GM19351 (cell line): ENCODE measurements at regions not wholly inside any gene's neighbourhood (a gene's known extent, or its start where the extent isn't known, plus 50 kb on each side); places are given as distances from the start of the nearest gene placed in this dataset.
"Not testable (repeated sequence)": the region's sequence is repeated elsewhere in the genome, so short reads cannot be mapped to it uniquely, and the experiment has no call there.

Experiments used
- ATAC-seq: cut with Tn5 transposase; IDR thresholded peaks from one replicate; pipeline ENCODE4 v1.9.1; 2021; ENCODE audit warnings: mild to moderate bottlenecking, moderate library complexity; ENCODE audit not compliant: unreplicated experiment

DNA sequence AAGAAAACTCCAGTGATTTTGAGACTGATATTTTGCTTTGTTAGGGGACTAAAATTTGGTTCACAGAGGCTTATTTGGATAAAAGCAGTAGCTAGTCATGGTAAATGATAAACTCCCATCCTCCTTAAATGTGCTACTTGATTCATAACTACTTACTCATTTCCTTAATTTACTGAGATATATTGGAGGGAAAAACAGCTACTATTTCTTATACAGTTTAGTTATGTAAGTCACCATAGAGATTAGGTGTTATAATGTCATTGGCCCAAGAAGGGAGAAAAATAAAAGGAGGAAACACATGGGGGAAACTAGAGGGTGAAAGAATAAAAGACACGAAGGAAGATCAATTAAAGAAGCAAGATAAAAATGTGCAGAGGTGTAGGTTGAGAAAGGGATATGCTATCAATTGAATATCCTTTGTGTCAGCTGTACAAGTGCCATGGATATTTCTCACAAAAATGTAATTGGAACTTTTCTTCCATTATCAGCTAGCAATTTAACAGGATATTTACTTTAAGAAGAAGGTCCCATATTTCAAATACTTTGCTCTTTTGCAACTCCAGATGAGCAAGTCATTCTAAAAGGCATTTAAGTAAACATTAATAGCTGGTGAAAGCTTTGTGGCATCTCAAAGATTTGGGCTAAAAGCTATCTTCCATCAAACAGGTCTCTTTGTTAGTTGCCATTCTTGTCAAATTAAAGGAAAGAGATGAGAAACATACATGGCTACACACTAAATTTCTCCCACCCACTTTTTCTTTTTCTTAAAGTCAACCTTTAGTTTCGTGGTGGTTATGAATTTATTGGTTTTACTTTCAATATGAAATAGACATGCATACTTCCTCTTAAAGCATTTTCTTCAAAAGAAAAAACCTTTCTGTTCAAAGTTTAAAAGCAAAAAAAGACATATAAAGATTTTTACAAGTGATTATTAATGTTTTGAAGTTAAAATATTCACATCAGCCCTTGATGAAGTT is 439.5 kb downstream of the CCER1 start:
- ATAC-seq, result peak; percentile 93

DNA sequence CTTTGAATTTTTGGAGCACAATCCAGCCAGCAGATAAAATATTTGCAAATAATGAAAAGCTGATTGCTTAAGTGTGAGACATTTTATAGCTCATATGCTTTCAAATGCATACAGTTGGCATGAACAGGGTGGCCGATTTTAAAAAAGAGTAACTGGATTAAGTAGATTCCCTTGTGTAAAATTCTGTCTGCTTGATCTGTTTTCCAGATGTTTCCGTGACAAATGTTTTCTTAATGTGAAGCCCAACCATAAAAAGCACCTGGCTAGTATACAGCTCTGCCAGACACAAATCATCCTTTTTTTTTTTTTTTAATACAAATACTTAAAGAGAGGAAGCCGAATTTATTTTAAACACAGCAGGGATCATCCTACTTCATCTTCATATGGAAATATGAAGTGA is 440.7 kb downstream of the CCER1 start:
- no peak for ATAC-seq

DNA sequence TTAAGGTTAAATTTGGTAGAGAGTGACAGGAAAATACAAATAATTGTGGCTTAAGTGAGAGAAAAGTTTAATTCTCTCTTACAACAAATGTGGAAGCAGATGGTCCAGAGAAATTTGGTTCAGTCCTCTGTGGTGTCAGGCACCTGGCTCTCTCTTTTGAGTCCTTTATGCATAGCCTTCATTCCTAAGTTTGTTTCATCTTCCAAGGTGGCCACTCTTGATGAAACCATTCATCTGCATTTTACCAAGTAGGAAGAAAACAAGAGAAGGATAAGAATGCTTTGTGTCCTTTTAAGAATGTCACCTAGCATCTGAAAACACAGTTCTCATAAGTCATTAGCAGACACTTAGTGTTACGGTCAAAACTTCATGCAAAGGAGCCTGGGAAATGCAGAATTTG is 442.5 kb downstream of the CCER1 start:
- no peak for ATAC-seq

DNA sequence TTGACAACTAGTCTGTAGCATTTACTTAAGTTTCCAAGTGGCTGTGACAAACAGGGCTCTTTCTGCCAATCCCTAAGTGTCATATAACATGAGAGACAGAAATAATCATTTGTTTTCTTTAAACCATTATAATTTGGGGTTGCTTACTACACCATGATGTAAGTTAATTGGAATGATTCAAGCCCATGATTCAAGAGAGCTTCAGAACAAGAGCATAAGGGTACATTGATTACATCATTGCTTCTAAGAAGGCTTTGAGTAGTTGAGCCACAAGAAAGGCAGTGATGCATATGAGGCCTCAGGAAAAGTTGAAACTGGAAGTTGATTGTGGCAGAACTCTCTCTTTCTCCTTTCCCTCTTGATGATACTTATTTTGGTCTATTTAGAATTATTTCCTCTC is 444.0 kb downstream of the CCER1 start:
- ATAC-seq, result no peak

DNA sequence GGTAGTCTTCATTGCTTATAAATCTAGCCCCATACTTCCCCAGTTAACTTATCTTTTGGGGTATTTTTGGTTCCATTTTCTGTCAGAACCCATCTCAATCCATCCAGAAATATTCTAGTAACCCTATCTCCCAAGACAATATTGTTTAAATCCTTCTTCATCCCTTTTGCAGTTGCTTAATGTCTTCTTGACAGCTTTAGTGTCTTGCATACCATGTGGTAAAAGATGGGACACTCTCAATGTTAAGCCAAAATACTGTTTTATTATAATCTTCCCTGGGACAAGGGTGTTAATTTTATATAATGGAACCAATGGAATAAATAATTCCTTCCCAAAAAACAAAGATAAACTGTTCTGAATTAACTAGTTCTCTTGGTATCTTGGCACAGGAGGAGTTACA is 450.2 kb downstream of the CCER1 start:
- ATAC-seq, result no peak

DNA sequence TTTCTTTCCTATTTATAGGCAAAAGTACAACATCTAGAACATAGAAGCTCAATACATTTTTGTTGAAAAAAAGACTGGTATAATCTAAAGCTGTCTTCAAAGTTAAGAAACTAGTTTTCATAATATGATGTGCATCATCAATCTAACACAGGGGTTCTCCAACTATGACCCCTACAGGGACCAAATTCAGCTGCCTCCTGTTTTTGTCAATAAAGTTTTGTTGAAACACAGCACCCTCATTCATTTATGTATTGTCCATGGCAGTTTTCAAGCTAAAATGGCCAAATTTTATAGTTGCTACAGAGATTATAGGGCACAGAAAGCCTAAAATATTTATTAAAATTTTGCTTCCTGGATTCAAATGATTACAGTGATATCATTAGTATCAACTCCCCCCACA is 452.9 kb downstream of the CCER1 start:
- ATAC-seq, result no peak

DNA sequence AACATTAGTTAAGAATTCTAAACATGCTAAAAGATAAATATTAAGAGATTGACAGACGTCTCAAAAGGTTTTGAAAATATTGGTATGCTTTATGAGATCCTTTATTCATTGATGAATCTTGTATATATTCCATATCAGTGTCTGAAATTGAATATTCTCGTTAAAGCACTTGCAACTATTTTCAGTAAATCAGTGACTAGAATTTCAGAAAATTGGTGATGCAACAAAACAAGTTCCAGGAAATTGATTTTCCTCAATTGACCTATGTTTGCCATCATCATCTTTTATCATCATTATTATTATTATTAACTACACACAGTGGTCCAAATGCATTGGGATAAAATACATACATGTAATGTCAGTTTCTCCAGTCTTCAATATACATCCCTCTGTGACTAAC is 453.6 kb downstream of the CCER1 start:
- ATAC-seq, result no peak

DNA sequence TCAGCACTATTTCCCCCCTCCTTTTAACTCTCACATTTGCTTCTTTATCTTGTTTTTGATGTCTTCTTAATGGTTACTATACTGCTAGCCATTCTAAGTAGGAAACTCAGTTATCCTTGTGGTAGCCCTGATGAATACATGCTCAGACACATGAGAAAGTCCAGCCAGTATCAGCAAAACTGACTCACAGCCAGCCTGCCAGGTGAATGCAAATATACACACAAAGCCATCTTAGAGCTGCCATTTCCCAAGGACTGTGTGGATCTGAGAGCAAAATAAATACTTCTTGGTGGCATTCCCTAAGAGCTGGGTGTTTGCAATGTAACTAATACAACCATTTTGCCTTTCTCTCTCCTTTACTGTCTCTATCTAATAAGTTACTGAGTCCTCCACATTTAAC is 455.2 kb downstream of the CCER1 start:
- no peak for ATAC-seq

DNA sequence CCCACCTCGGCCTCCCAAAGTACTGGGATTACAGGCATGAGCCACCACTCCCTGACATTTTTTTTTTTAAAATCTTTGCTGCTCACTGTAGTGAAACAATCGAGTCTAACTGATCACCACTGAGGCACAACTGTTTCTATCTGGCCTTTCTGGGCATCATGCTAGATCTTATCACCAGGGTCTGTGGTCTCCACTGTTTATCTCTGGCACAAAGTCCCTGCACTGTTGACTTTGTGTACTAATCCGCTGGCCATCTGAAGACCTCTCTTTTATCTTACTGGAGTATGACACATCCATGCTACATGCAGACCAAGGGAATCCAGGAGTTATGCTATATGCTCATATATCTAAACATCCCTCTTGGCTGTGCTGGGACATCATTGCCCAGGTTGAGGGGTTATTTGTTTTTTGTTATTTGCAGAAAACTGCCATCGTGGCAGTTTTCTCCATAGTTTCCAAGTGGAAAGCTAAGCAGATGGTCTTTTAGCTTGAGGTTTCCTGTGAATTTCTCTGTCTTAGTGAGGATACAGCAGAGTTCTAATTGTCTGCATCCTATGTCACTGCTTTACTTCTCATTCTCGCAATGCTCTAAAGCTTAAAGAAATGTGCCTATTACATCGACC is 456.9 kb downstream of the CCER1 start:
- no peak for ATAC-seq

DNA sequence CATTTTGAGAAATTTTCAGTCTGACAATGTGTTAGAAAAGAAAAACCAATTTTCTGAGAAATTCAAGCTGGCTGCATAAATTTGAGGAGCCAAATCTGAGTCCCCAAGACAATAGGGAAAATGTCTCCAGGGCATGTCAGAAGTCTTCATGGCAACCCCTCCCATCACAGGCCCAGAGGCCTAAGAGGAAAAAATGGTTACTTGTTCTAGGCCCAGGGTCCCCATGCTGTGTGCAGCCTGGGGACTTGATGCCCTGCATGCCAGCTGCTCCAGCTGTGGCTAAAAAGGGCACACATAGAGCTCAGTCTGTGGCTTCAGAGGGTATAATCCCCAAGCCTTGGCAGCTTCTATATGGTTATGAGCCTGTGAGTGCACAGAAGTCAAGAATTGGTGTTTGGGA is 464.6 kb downstream of the CCER1 start:
- ATAC-seq, result no peak

DNA sequence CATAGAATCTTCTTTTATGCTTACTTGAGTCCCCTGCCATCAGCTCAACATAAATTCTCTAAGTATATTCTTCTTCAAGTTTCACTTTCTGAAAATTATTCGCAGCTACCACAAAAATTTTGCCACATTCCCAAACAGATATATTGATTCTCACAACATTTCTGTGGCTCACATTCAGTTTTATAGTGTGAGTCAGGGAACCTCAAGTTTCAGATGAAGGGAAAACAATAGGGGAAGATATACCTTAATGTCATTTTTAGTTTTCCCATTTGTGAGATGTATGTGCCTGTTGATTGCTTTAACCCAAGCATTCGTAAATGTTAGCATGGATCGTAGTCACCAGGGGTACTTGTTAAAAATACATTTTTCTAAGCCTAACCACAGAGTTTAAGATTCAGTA is 465.8 kb downstream of the CCER1 start:
- no peak for ATAC-seq

DNA sequence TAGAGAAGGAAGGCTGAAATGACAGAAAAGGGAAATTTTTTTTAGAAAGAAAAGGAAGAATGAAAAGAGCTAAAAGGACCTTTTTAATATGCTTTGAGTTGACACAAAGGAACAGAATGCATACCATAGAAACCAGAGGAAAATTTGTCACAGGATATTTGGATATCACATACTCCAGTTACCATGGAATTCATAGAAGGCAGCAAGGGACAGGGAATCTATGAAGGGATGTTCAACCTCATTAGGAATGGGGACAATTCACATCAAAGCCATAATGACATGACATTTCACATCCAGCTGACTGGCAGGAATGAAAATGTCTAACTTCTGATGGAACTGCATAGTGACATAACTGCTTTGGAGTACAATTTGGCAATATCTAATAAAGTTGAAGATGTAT is 469.4 kb downstream of the CCER1 start:
- ATAC-seq, result no peak

DNA sequence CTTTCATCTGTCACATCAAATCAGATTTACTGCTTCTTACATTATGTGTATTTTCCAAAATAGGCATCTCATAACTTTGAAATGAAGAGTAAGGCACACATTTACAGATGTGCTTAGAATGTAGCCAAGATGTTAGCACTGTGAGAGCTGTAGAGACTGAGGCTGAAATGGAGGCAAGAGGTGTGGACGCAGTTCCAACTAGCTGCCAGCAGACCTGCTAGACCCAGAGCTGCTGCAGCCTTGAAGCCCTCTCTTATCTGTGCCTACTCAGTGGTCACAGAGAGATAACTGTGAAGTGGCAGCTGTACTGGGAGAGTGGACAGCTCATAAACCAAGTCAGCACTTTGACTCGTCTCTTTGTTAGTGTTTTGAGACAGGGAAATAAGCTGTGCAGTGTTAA is 470.9 kb downstream of the CCER1 start:
- no peak for ATAC-seq

DNA sequence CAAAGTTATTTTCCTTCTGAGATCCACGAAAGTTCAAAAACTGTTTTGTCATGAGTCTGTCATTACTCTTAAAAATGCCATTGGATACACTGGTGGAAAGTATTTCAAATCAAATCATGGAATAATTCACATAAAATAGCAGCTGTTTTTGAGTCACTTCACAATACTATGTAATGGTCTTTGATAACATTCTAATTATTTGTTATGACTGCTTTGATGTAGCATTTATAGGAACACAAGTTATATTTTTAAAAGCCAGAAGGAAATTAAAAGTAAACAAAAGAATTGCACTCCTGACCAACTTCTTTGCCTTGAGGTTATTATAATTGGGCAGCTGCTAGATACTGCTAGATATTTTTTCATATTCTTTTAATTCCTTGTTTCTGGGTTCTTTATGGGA is 473.2 kb downstream of the CCER1 start:
- no peak for ATAC-seq

DNA sequence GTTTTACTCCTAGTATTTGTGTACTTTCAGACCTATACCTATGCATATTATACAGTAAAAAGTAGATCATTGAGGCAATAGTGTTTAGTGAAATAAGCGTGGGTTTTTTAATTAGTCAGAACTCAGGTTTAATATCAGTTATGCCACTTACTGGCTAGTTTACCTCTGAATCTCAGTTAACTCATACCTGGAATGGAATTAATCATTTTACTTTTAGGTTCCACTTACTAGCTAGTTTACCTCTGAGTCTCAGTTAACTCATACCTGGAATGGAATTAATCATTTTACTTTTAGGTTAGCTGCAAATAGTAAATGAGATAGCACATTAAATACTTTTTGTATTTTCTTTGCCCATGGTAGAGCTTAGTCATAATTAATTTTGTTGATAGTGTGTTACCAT is 475.7 kb downstream of the CCER1 start:
- ATAC-seq, result no peak

DNA sequence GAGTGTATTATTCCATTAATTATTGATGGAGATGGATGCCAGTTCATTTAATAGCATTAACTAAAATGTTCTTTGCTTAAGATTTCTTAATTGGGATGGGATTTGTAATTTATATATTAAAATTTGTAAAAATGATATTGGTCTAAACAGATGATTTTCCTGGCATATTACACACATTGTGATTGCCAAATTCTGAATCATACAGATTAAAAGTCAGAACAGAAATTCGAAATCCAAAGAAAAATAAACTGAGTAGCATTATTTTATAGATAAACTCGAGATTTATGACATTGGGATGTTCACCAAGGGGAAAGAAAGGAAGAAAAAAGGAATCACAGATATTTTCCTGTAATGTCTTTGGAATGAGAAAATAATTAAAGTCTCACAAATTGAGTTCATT is 481.1 kb downstream of the CCER1 start:
- no peak for ATAC-seq

DNA sequence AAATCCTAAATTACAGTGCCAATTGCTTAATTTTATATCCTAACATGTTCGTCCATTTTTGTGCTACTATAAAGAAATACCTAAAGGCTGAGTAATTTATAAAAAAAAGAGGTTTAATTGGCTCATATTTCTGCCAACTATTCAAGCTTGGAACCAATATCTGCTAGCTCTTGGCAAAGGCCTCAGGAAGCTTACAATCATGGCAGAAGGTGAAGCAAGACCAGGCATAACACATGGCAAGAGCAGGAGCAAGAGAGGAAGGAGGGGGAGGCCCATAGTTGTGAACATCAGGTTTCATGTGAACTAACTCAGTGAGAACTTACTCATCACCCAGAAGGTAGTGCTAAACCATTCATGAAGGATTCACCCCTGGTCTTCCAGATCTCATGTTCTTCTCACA is 494.3 kb downstream of the CCER1 start:
- no peak for ATAC-seq

DNA sequence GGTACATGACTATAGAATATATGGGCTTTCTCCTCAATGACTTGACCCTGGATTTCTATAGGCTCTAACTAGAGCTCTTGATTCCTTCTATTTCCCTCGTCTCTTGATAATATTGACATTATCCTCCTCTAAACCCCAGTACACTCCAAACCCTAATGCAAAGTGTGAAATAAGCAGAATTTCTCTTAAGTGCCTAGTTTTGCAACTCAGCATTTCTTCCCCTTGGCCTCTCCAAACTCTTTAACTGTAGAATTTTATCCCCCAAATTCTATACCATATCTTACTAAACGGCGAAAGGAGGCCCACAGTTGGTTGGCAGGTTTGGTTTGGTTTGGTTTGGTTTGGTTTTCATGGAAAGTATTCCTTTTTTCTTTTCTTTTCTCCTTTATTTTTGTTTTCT is 498.7 kb downstream of the CCER1 start:
- no peak for ATAC-seq

DNA sequence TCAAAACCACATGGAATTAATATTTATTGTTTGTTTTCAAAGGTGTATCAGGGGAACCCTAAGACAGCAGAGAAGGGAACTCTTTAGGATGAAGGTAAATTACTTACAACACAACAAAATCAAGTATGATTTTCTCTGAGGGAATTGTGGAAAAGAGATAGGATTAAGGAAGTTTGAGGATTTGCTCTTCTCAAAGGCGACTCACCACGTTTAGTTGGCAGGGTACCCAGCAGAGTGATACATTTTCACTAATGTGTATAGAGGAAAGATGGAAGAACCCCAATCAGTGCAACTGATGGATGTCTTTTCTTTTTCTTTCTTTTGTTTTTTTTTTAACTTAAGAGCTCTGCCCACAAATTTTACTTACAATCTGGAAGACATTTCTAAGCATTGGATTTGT is 499.2 kb downstream of the CCER1 start:
- ATAC-seq, result no peak

DNA sequence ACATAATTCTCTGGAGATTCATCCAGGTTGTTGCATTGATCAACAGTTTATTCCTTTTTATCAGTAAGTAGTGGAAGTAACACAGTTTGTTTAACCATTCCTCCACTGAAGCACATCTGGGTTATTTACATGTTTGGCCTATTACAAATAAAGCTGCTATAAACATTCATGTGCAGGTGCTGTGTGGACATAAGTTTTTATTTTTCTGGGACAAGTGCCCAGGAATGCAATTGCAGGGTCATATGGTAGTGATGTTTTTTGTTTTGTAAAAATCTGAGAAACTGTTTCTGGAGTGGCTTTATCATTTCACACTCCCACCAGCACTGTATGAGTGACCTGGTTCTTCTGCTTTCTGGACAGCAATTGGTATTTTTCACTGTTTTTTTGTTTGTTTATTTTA is 505.4 kb downstream of the CCER1 start:
- no peak for ATAC-seq

DNA sequence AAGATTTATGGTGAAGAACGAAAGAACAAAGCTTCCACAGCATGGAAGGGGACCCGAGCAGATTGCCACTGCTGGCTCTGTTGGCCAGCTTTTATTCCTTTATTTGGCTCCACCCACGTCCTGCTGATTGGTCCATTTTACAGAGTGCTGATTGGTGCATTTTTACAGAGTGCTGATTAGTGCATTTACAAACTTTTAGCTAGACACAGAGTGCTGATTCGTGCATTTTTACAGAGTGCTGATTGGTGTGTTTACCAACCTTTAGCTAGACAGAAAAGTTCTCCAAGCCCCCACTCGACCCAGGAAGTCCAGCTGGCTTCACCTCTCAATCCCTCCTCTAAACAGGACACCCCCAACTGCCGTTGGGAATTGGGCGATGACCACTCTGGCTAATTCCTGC is 511.5 kb downstream of the CCER1 start:
- not testable (repeated sequence) for ATAC-seq

DNA sequence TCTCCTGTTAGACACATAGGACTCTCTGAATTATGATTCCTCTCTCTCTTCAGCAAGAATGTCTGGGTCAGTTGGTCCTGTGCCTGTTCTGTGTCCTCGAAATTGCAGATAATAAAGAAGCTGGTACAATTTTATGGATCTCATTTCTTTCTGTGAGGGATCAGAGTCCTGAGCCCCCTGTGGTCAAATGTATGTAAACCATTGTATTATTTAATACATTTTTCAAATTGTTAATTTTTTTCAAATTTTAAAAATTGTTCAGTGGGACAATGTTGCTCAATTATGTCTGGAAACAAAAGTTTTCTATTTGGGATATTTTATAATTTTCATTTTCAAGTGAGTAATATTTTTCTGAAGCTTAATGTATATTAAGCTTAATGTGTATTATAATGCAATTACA is 513.5 kb downstream of the CCER1 start:
- no peak for ATAC-seq

DNA sequence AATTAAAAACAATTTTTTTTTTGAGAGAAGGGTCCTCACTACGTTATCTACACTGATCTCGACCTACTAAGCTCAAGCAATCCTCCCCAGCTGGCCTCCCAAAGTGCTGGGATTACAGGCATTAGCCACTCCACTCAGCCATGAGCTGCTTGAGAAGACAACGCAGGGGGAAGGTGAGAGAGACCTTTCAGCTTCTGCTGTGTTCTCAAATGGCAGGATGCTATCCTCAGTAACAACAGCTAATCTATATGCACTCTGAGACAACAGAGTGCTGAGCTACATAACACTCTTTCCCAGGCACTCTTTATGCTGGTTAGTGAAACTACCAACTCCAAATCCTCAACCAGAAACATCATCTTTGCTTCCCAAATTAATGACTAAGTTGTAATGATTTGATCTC is 526.1 kb downstream of the CCER1 start:
- ATAC-seq, result no peak
